HG02610 (cell line): ENCODE measurements at regions not wholly inside any gene's neighbourhood (a gene's known extent, or its start where the extent isn't known, plus 50 kb on each side); places are given as distances from the start of the nearest gene placed in this dataset.

Experiments used
- ATAC-seq: cut with Tn5 transposase; IDR thresholded peaks from one replicate; pipeline ENCODE4 v1.9.1; 2021; ENCODE audit warnings: mild to moderate bottlenecking, moderate library complexity; ENCODE audit not compliant: unreplicated experiment

GRCh38 chr14:100638211-100638855 is 51.1 kb upstream of the BEGAIN start:
- ATAC-seq, result no peak

GRCh38 chr14:100639280-100639679 is 52.1 kb upstream of the BEGAIN start:
- ATAC-seq, result no peak

GRCh38 chr14:100640471-100641273 is 53.5 kb upstream of the BEGAIN start:
- peak; percentile 97 for ATAC-seq

- no peak for ATAC-seq
Observed at GRCh38 chr14:100641274-100641860, 54.1 kb upstream of the BEGAIN start.

- no peak for ATAC-seq
Observed at GRCh38 chr14:100643426-100643825, 56.2 kb upstream of the BEGAIN start.

GRCh38 chr14:100644383-100644782 is 57.2 kb upstream of the BEGAIN start:
- ATAC-seq, result no peak

GRCh38 chr14:100644784-100645183 is 57.6 kb upstream of the BEGAIN start:
- ATAC-seq, result no peak

GRCh38 chr14:100645196-100645981 is 58.2 kb upstream of the BEGAIN start:
- no peak for ATAC-seq

GRCh38 chr14:100645982-100646314 is 58.7 kb upstream of the BEGAIN start:
- no peak for ATAC-seq

GRCh38 chr14:100648474-100649172 is 61.4 kb upstream of the BEGAIN start:
- no peak for ATAC-seq

- ATAC-seq, result no peak
Observed at GRCh38 chr14:100649173-100649519, 61.9 kb upstream of the BEGAIN start.

- ATAC-seq, result no peak
Observed at GRCh38 chr14:100651999-100652508, 64.8 kb upstream of the BEGAIN start.

- no peak for ATAC-seq
Observed at GRCh38 chr14:100652744-100653143, 65.5 kb upstream of the BEGAIN start.

GRCh38 chr14:100653409-100653808 is 66.2 kb upstream of the BEGAIN start:
- no peak for ATAC-seq

- ATAC-seq, result no peak
Observed at GRCh38 chr14:100654025-100654813, 67.0 kb upstream of the BEGAIN start.

GRCh38 chr14:100654814-100655740 is 67.9 kb upstream of the BEGAIN start:
- peak; percentile 43 for ATAC-seq

GRCh38 chr14:100655741-100656085 is 68.5 kb upstream of the BEGAIN start:
- no peak for ATAC-seq

GRCh38 chr14:100656996-100657395 is 69.7 kb upstream of the DLK1 start:
- ATAC-seq, result no peak

- no peak for ATAC-seq
Observed at GRCh38 chr14:100657780-100658179, 68.9 kb upstream of the DLK1 start.
